ENCODE measurements at regions not wholly inside any gene's neighbourhood (a gene's known extent, or its start where the extent isn't known, plus 50 kb on each side); places are given as distances from the start of the nearest gene placed in this dataset.

DNA sequence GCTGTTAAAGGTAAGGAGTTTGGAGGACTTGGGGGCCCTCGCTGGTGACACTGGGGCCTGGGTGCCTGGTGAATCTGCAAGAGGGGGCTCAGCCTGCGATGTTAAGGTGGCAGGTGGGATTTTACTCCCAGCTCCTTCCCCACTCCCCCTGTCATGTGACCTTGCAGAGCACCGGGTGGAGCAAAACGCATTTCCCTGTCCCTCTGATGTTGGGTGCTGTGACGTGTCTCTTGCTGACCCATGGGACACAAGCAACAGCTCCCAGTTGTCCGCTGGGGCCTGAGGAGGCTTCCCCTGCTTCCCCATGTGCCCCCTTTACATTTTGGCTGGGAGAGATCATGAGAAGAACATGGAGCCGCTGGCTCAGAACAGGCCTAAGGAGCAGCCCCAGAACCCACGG lies 319.0 kb downstream of the MATN1 start:
- H3K36me3 ChIP-seq (ENCODE audit: control insufficient read depth, insufficient read depth, low read length) = no peaks in the 10 kb centered on the region
- WGBS, 2 experiments (ENCODE audit: insufficient coverage in 2 of 2) = 80 to 84% methylated on average over 5 to 7 of the region's 8 CpGs
- peaks cover 6% of the 10 kb centered on the region for H3K4me1 ChIP-seq (ENCODE audit: control insufficient read depth, insufficient read depth, low read length, poor library complexity, severe bottlenecking)
- no peak overlapping the region for H3K4me3 ChIP-seq (ENCODE audit: extremely low read depth, insufficient read depth, low read length, poor library complexity, severe bottlenecking)
- H3K9me3 ChIP-seq (ENCODE audit: control insufficient read depth, low read length) = no peaks in the 10 kb centered on the region
- H3K27ac ChIP-seq (ENCODE audit: low read depth, low read length, severe bottlenecking) = no peak overlapping the region

DNA sequence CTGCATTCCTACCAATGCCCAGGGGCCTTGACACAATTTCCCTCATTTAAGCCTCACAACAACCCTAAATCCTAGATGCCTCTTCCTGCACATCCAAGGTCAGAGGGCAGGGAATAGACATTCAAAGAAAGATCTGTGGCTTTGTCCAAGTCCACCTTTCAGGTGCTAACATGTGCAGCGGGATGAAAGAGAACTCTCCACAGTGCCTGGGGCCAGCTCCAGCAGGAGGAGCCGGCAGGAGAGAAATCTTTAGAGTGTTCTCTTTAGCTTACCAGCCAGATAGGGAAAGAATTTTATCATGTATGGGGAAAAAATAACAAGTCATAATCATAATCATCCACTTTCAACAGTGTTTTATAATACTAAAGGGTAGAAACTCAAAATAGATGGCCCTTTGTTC lies 319.7 kb downstream of the MATN1 start:
- Histone ChIP-seq H3K9me3 (ENCODE audit: control insufficient read depth, low read length) (no peaks in the 10 kb centered on the region), H3K4me1 (ENCODE audit: control insufficient read depth, insufficient read depth, low read length, poor library complexity, severe bottlenecking) (peaks cover 6% of the 10 kb centered on the region), H3K4me3 (ENCODE audit: extremely low read depth, insufficient read depth, low read length, poor library complexity, severe bottlenecking) (no peak overlapping the region), H3K36me3 (ENCODE audit: control insufficient read depth, insufficient read depth, low read length) (no peaks in the 10 kb centered on the region), H3K27ac (ENCODE audit: low read depth, low read length, severe bottlenecking) (no peak overlapping the region)
- 78 to 92% methylated on average over 1 to 2 of the region's 2 CpGs for WGBS, 2 experiments (ENCODE audit: insufficient coverage in 2 of 2)

DNA sequence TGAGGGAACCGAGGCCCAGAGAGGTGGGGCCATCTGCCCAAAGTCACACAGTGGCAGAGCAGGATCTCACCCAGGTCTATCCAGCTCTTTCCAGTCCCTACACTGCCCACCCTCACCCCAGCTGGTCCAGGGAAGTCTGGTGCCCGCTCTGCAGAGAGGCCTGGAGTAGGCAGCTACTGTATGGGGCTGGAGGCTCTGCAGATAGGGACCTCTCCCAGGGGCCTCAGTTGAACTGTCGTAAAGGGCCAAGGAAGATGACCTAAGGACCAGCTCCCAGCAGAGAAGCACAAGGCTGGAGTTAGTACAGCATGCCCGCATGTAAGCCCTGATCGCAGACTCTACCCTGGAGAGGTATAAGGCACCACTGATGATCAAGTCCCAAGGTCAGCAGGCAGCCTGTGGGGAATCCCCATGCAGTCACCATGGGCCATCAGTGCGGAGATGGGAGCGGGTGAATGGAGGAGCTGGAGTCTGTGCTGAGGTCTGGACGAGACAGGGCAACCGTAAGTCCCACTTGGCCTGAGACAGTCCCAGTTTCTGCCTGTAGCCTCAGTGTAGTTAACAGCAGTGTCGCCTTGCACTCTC lies 320.2 kb downstream of the MATN1 start:
- Histone ChIP-seq H3K9me3 (ENCODE audit: control insufficient read depth, low read length) (no peaks in the 10 kb centered on the region), H3K27ac (ENCODE audit: low read depth, low read length, severe bottlenecking) (no peak overlapping the region), H3K4me3 (ENCODE audit: extremely low read depth, insufficient read depth, low read length, poor library complexity, severe bottlenecking) (no peak overlapping the region), H3K36me3 (ENCODE audit: control insufficient read depth, insufficient read depth, low read length) (no peaks in the 10 kb centered on the region), H3K4me1 (ENCODE audit: control insufficient read depth, insufficient read depth, low read length, poor library complexity, severe bottlenecking) (peaks cover 5% of the 10 kb centered on the region)
- 94% methylated on average over 6 to 9 of the region's 10 CpGs for WGBS, 2 experiments (ENCODE audit: insufficient coverage in 2 of 2)

DNA sequence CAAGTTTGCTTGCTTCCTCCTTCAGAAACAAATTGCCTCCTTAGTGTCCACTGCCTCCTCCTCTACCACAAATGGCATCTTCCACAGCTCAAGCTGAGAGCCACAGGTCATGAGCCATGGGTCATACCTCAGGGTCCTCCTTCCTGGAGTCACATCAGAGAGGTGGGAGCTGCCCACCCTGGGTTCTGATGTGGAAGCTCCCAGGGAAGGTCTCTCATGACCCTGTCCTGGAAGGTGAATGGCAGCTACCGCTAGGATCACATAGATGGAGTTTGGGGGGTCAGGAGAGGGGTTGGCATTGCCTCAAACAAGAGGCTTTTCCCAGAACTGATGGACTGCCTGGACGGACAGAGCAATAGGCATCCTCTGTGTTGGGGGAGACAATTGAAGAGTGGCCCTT lies 321.4 kb downstream of the MATN1 start:
- H3K27ac ChIP-seq (ENCODE audit: low read depth, low read length, severe bottlenecking) = no peak overlapping the region
- no peaks in the 10 kb centered on the region for H3K9me3 ChIP-seq (ENCODE audit: control insufficient read depth, low read length)
- 73 to 100% methylated on average over 1 to 2 of the region's 2 CpGs for WGBS, 2 experiments (ENCODE audit: insufficient coverage in 2 of 2)
- no peaks in the 10 kb centered on the region for H3K36me3 ChIP-seq (ENCODE audit: control insufficient read depth, insufficient read depth, low read length)
- H3K4me1 ChIP-seq (ENCODE audit: control insufficient read depth, insufficient read depth, low read length, poor library complexity, severe bottlenecking) = no peaks in the 10 kb centered on the region
- H3K4me3 ChIP-seq (ENCODE audit: extremely low read depth, insufficient read depth, low read length, poor library complexity, severe bottlenecking) = no peak overlapping the region

DNA sequence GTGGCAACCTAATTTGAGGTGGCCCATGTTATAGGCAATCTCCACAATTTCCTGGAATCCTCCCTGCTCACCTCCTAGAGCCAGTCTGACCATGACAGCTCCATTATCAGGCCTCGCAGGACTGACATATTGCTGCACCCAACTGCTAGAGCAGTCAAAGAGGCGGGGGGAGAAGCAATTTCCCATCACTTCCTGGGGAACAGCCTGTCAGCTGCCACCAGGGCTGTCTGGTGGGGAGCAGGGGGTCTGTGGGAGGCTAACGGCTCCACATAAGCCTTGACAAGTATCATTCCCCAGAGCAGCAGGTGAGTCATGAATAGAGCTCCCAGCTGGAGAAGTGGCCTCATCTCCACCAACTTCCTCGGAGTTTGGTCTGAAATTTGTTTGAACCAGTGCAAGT lies 322.9 kb downstream of the MATN1 start:
- H3K9me3 ChIP-seq (ENCODE audit: control insufficient read depth, low read length) = no peaks in the 10 kb centered on the region
- H3K27ac ChIP-seq (ENCODE audit: low read depth, low read length, severe bottlenecking) = no peak overlapping the region
- no peaks in the 10 kb centered on the region for H3K4me1 ChIP-seq (ENCODE audit: control insufficient read depth, insufficient read depth, low read length, poor library complexity, severe bottlenecking)
- H3K36me3 ChIP-seq (ENCODE audit: control insufficient read depth, insufficient read depth, low read length) = no peaks in the 10 kb centered on the region
- no peak overlapping the region for H3K4me3 ChIP-seq (ENCODE audit: extremely low read depth, insufficient read depth, low read length, poor library complexity, severe bottlenecking)
- 57 to 77% methylated on average over 2 to 3 of the region's 4 CpGs for WGBS, 2 experiments (ENCODE audit: insufficient coverage in 2 of 2)

DNA sequence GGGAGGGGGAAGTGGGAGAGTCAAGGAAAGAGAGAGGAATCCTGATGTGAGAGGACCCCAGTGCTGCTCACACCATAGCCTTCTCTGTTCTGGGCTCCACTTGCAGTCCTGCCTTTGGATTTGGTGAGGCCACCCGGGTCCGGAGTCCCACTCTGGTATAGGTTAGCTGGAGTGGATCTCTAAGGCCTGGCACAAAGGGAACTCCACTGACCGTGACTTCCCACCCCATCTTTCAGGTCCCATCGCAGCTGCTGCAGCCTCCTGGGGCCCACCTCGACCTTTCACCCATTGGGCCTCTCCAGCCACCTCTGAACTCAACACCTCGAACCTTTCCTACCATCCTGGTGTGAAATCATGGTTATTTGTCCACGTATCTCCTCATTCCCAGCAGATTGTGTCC lies 324.4 kb downstream of the MATN1 start:
- no peaks in the 10 kb centered on the region for H3K4me1 ChIP-seq (ENCODE audit: control insufficient read depth, insufficient read depth, low read length, poor library complexity, severe bottlenecking)
- WGBS, 2 experiments (ENCODE audit: insufficient coverage in 2 of 2) = 76 to 88% methylated on average over 5 to 7 of the region's 7 CpGs
- H3K4me3 ChIP-seq (ENCODE audit: extremely low read depth, insufficient read depth, low read length, poor library complexity, severe bottlenecking) = no peak overlapping the region
- H3K9me3 ChIP-seq (ENCODE audit: control insufficient read depth, low read length) = no peaks in the 10 kb centered on the region
- H3K27ac ChIP-seq (ENCODE audit: low read depth, low read length, severe bottlenecking) = no peak overlapping the region
- H3K36me3 ChIP-seq (ENCODE audit: control insufficient read depth, insufficient read depth, low read length) = no peaks in the 10 kb centered on the region

DNA sequence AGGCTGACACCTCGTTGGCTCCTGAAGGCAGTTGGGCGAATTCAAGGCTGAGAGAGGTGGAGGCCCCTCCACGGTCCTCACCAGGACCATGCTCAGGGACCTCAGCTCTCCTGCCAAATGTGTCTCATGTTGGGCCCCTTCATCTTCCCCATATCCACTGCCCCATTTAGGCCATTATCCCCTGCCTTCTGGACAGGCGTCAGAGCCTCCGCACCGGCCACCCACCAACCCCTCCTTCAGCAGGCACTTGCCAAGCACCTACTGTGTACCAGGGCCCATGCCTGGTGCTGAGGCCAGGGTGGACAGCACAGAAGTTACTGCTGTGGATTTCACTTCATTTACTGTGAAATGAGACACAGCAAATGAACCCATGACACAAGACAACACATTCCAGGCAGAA lies 325.8 kb downstream of the MATN1 start:
- no peaks in the 10 kb centered on the region for H3K36me3 ChIP-seq (ENCODE audit: control insufficient read depth, insufficient read depth, low read length)
- WGBS, 2 experiments (ENCODE audit: insufficient coverage in 2 of 2) = 94 to 97% methylated on average over 6 of the region's 6 CpGs

DNA sequence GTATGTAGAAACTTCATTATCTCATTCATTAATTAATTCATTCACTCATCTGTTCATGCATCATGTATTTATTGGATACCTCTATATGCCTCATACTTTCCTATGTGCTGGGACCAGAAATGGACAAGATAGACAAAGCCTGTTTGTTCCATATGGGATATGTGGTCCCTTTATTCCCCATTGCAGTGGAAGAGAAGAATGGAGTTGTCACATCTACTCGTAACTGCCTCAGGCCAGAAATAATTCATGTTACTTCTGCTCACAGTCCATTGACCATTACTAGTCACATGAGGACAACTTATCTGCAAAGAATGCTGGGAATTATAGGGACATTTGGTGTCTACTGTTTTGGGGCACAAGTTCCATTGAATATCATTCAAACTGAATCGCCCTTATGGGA lies 327.8 kb downstream of the MATN1 start:
- Histone ChIP-seq H3K9me3 (ENCODE audit: control insufficient read depth, low read length) (no peaks in the 10 kb centered on the region), H3K4me1 (ENCODE audit: control insufficient read depth, insufficient read depth, low read length, poor library complexity, severe bottlenecking) (no peaks in the 10 kb centered on the region), H3K36me3 (ENCODE audit: control insufficient read depth, insufficient read depth, low read length) (no peaks in the 10 kb centered on the region), H3K27ac (ENCODE audit: low read depth, low read length, severe bottlenecking) (no peak overlapping the region), H3K4me3 (ENCODE audit: extremely low read depth, insufficient read depth, low read length, poor library complexity, severe bottlenecking) (no peak overlapping the region)
- WGBS, 2 experiments (ENCODE audit: insufficient coverage in 2 of 2) = no CpG with 5 or more reads among the region's 2 CpGs

More for the DNA sequence above, 325.8 kb downstream of the MATN1 start:
- H3K27ac ChIP-seq (ENCODE audit: low read depth, low read length, severe bottlenecking) = no peak overlapping the region
- H3K4me3 ChIP-seq (ENCODE audit: extremely low read depth, insufficient read depth, low read length, poor library complexity, severe bottlenecking) = no peak overlapping the region
- H3K9me3 ChIP-seq (ENCODE audit: control insufficient read depth, low read length) = no peaks in the 10 kb centered on the region
- H3K4me1 ChIP-seq (ENCODE audit: control insufficient read depth, insufficient read depth, low read length, poor library complexity, severe bottlenecking) = no peaks in the 10 kb centered on the region

- Histone ChIP-seq H3K4me1 (ENCODE audit: control insufficient read depth, insufficient read depth, low read length, poor library complexity, severe bottlenecking) (no peaks in the 10 kb centered on the region), H3K27ac (ENCODE audit: low read depth, low read length, severe bottlenecking) (no peak overlapping the region), H3K9me3 (ENCODE audit: control insufficient read depth, low read length) (no peaks in the 10 kb centered on the region), H3K4me3 (ENCODE audit: extremely low read depth, insufficient read depth, low read length, poor library complexity, severe bottlenecking) (no peak overlapping the region), H3K36me3 (ENCODE audit: control insufficient read depth, insufficient read depth, low read length) (no peaks in the 10 kb centered on the region)
- 91 to 95% methylated on average over 2 to 4 of the region's 4 CpGs for WGBS, 2 experiments (ENCODE audit: insufficient coverage in 2 of 2)
Measured at GRCh38 chr1:30388386-30388785, 335.0 kb downstream of the MATN1 start.

DNA sequence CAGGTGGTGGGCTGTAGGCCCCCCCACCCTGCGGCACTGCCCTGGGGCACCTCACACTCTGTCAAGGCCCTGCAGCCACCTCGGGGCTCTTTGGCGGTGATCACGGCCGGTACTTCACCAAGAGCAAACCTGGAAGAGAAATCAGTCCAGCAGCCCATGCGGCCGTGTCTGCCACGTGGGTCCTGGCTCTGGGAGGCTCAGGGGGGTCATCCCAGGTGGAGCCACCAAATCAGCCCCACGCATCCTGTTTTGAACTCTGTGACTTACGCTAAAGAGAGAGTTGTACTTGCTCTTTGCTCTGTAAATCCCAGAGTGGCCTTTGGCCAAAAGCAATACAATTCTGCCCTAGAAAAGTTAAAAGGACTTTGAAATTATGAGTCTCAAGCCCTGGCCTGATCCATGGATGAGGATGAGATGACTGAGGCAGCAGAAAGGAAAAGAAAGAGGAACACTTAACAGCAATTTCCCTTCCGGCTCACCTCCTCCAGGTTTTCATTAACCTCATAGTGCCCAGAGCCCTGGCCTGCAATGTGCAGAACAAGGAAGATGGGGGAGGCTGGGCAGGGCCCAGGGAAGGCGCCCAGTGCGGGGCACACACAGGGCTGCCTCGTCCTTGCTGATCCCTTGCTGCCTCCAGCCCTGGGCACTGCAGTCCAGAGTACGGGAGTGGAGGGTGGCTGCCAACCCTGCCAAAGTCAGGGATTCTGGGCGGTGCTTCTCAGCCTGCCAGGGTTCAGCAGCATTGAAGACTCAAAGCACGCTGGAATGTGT lies 337.0 kb downstream of the MATN1 start:
- Histone ChIP-seq H3K4me1 (ENCODE audit: control insufficient read depth, insufficient read depth, low read length, poor library complexity, severe bottlenecking) (no peaks in the 10 kb centered on the region), H3K4me3 (ENCODE audit: extremely low read depth, insufficient read depth, low read length, poor library complexity, severe bottlenecking) (no peak overlapping the region), H3K36me3 (ENCODE audit: control insufficient read depth, insufficient read depth, low read length) (no peaks in the 10 kb centered on the region), H3K27ac (ENCODE audit: low read depth, low read length, severe bottlenecking) (no peak overlapping the region), H3K9me3 (ENCODE audit: control insufficient read depth, low read length) (no peaks in the 10 kb centered on the region)
- WGBS, 2 experiments (ENCODE audit: insufficient coverage in 2 of 2) = 77 to 79% methylated on average over 8 to 10 of the region's 17 CpGs

- no peaks in the 10 kb centered on the region for H3K36me3 ChIP-seq (ENCODE audit: control insufficient read depth, insufficient read depth, low read length)
- 80 to 82% methylated on average over 13 to 16 of the region's 17 CpGs for whole genome bisulfite sequencing, 2 experiments (ENCODE audit: insufficient coverage in 2 of 2)
- H3K4me3 ChIP-seq (ENCODE audit: extremely low read depth, insufficient read depth, low read length, poor library complexity, severe bottlenecking) = no peak overlapping the region
- no peak overlapping the region for H3K27ac ChIP-seq (ENCODE audit: low read depth, low read length, severe bottlenecking)
- no peaks in the 10 kb centered on the region for H3K4me1 ChIP-seq (ENCODE audit: control insufficient read depth, insufficient read depth, low read length, poor library complexity, severe bottlenecking)
- H3K9me3 ChIP-seq (ENCODE audit: control insufficient read depth, low read length) = no peaks in the 10 kb centered on the region
Measured at GRCh38 chr1:30385246-30385995, 338.0 kb downstream of the MATN1 start.

Measured in mesodermal cell (in vitro differentiated cells).